ELF-1 (cell line): ENCODE measurements at regions not wholly inside any gene's neighbourhood (a gene's known extent, or its start where the extent isn't known, plus 50 kb on each side); places are given as distances from the start of the nearest gene placed in this dataset.
"Not testable (repeated sequence)": the region's sequence is repeated elsewhere in the genome, so short reads cannot be mapped to it uniquely, and the experiment has no call there.

Experiments
- DNase-seq: peaks from one replicate; pipeline ENCODE4 v3.0.0-alpha.2; 2016; ENCODE audit warnings: low read depth, low spot score

GRCh38 chr7:65062566-65062965, 56.1 kb upstream of the ERV3-1 start:
- DNase-seq = not testable (repeated sequence)

DNA sequence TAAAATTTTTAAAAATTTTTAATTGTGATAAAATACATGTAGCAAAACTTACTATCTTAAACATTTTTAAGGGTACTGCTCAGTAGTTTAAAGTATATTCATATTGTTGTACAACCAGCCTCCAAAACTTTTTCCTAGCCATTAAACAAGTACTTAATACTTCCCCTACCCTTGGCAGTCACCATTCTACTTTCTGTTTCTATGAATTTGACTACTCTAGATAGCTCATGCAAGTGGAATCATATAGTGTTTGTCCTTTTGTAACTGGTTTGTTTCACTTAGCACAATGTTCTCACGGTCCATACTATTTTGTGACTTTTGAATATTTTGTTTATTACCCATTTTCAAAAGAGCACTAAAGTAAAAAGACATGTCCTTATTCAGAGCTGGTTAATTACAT, 52.8 kb upstream of the ERV3-1 start:
- DNase-seq = not testable (repeated sequence)
